K562 (cell line): ENCODE measurements at regions not wholly inside any gene's neighbourhood (a gene's known extent, or its start where the extent isn't known, plus 50 kb on each side); places are given as distances from the start of the nearest gene placed in this dataset.

Experiments
- ATAC-seq: fragments of 200-7000 bp; cut with Tn5 transposase; 3 replicates; pipeline ENCODE4 v1.9.1; 2020; ENCODE audit warnings: moderate library complexity
- BruUV-seq: library from RNA; stranded (reverse); fragments of 400-500 nt; replicated peaks from 2 replicates; lab custom pipeline; 2021; lab: Mats Ljungman, UMichigan
- CTCF ChIA-PET: fragments of 300-600 bp; formaldehyde crosslinking; extraction: SDS; loops from one replicate; lab custom pipeline; 2021; ENCODE audit warnings: low intra/inter-chr PET ratio; lab: Yijun Ruan, JAX
- POLR2A ChIA-PET: fragments of 300-600, 350-650 bp; sonication (Branson Sonifier 250); formaldehyde crosslinking; extraction: SDS; loops from one replicate; lab custom pipeline; 2021; ENCODE audit warnings: antibody characterized with exemption, inconsistent platforms; lab: Yijun Ruan, JAX
- DNase-seq, 4 experiments: peaks; one replicate each; pipeline versions ENCODE4 v3.0.0 to v3.0.0-alpha.2; 2011 to 2018; ENCODE audit warnings: low spot score in 3 of 4, mixed read lengths in 3 of 4; ENCODE audit errors: extremely low read depth in 1 of 4
- FAIRE-seq: peaks from 2 replicates; lab custom pipeline; 2011; peaks lifted over from hg19 to GRCh38; lab: Jason Lieb, UNC
- H2AFZ ChIP-seq: 2 replicates; pipeline ENCODE4 v1.6.0; 2011; ENCODE audit warnings: low read depth, low read length, control low read depth, inconsistent platforms
- H3K27ac ChIP-seq: fragments of 200-600 bp; 3 replicates; pipeline ENCODE4 v1.8.0; 2011; ENCODE audit warnings: low read depth, mild to moderate bottlenecking, control low read depth, inconsistent platforms, low read length, moderate library complexity, mixed read lengths; ENCODE audit errors: extremely low read depth
- H3K27me3 ChIP-seq, 2 experiments: fragments of 300-600 bp in 1 of 2; 2 replicates in 1 of 2; 3 replicates in 1 of 2; pipeline versions ENCODE4 v1.6.0 to v1.8.0; 2011; ENCODE audit warnings: inconsistent platforms in 2 of 2, low read length in 2 of 2, mild to moderate bottlenecking in 1 of 2, mixed read lengths in 1 of 2, moderate library complexity in 1 of 2; ENCODE audit not compliant: control insufficient read depth in 2 of 2, insufficient read depth in 2 of 2
- H3K36me3 ChIP-seq: fragments of 300-600 bp; 3 replicates; pipeline ENCODE4 v1.8.0; 2011; ENCODE audit warnings: mild to moderate bottlenecking, low read length, inconsistent platforms; ENCODE audit not compliant: control insufficient read depth, insufficient read depth
- H3K4me1 ChIP-seq, 2 experiments: fragments of 200-600 bp in 1 of 2; replicated peaks in 1 of 2; 2 replicates in 1 of 2; 3 replicates in 1 of 2; pipeline versions ENCODE4 v1.5.1 to v1.8.0; 2011; ENCODE audit warnings: inconsistent platforms in 2 of 2, low read length in 2 of 2, mild to moderate bottlenecking in 1 of 2, mixed read lengths in 1 of 2, moderate library complexity in 1 of 2; ENCODE audit not compliant: control insufficient read depth in 2 of 2, insufficient read depth in 2 of 2
- H3K4me2 ChIP-seq: 2 replicates; pipeline ENCODE4 v1.6.1; 2011; ENCODE audit warnings: low read length, control low read depth, inconsistent platforms, mixed read lengths; ENCODE audit not compliant: insufficient read depth
- H3K4me3 ChIP-seq: fragments of 200-600 bp; sonication (generic), shearing (Covaris generic); 2 replicates; pipeline ENCODE4 v1.5.1; 2016; ENCODE audit warnings: control low read depth, inconsistent platforms
- H3K79me2 ChIP-seq: fragments of 200-600 bp; 3 replicates; pipeline ENCODE4 v1.8.0; 2011; ENCODE audit warnings: low read length, inconsistent platforms; ENCODE audit not compliant: control insufficient read depth, insufficient read depth
- H3K9ac ChIP-seq, 2 experiments: 2 replicates each; pipeline versions ENCODE4 v1.6.0 to v1.6.1; 2011; ENCODE audit warnings: low read depth in 2 of 2, low read length in 2 of 2, control low read depth in 1 of 2, inconsistent platforms in 1 of 2, mild to moderate bottlenecking in 1 of 2, mixed read lengths in 1 of 2; ENCODE audit not compliant: insufficient read depth in 1 of 2
- H3K9me1 ChIP-seq: one replicate; pipeline ENCODE4 v1.6.0; 2011; ENCODE audit warnings: inconsistent platforms, mild to moderate bottlenecking, low read length, moderate library complexity; ENCODE audit not compliant: control insufficient read depth, insufficient read depth
- H3K9me3 ChIP-seq: replicated peaks from 2 replicates; pipeline ENCODE4 v1.5.1; 2011; ENCODE audit warnings: low read depth, low read length, inconsistent platforms; ENCODE audit not compliant: control insufficient read depth, insufficient read depth
- H4K20me1 ChIP-seq: replicated peaks from 2 replicates; pipeline ENCODE4 v1.6.1; 2011; ENCODE audit warnings: low read length, inconsistent platforms, mixed read lengths; ENCODE audit not compliant: control insufficient read depth, insufficient read depth
- ARID2 ChIP-seq: fragments of 450-650 bp; IDR thresholded peaks from 2 replicates; pipeline ENCODE4 v1.6.1; 2017; ENCODE audit warnings: antibody characterized with exemption, mild to moderate bottlenecking
- ATF6 ChIP-seq: sonication (generic); formaldehyde crosslinking; IDR thresholded peaks from 2 replicates; pipeline ENCODE4 v1.4.0; 2020; ENCODE audit warnings: mild to moderate bottlenecking, missing genetic modification reagents
- CREB1 ChIP-seq, 2 experiments: sonication (generic) in 1 of 2; formaldehyde crosslinking in 1 of 2; IDR thresholded peaks; 2 replicates each; pipeline versions ENCODE4 v1.6.1 to v1.8.0; 2012 to 2022; ENCODE audit warnings: inconsistent platforms in 1 of 2, mild to moderate bottlenecking in 1 of 2, missing genetic modification reagents in 1 of 2, moderate library complexity in 1 of 2
- CTCF ChIP-seq, 3 experiments: IDR thresholded peaks in 2 of 3; conservative IDR thresholded peaks in 1 of 3; 2 replicates each; pipeline ENCODE4 v1.5.1; 2011 to 2012; ENCODE audit warnings: low read length in 3 of 3, mild to moderate bottlenecking in 3 of 3, control low read depth in 2 of 3, improper control_type of control experiment in 1 of 3, inconsistent platforms in 1 of 3, low read depth in 1 of 3, mixed read lengths in 1 of 3, moderate library complexity in 1 of 3; ENCODE audit not compliant: insufficient read depth in 2 of 3
- FOXM1 ChIP-seq, 2 experiments: fragments of 450-650 bp in 1 of 2; sonication (generic) in 1 of 2; formaldehyde crosslinking in 1 of 2; IDR thresholded peaks; 2 replicates each; pipeline versions ENCODE4 v1.6.1 to v1.9.0; 2017 to 2022; ENCODE audit warnings: low read depth in 2 of 2, mild to moderate bottlenecking in 2 of 2, missing genetic modification reagents in 1 of 2, moderate library complexity in 1 of 2
- PBX2 ChIP-seq, 2 experiments: IDR thresholded peaks in 1 of 2; conservative IDR thresholded peaks in 1 of 2; 2 replicates each; pipeline ENCODE4 v1.6.1; 2016; ENCODE audit warnings: low read depth in 2 of 2, mild to moderate bottlenecking in 1 of 2, missing compliant biosample characterization in 1 of 2, missing genetic modification characterization in 1 of 2, moderate library complexity in 1 of 2
- RAD21 ChIP-seq, 2 experiments: fragments of 250-450 bp in 1 of 2; fragments of 450-650 bp in 1 of 2; sonication (Bioruptor Pico) in 1 of 2; formaldehyde crosslinking in 1 of 2; IDR thresholded peaks in 1 of 2; conservative IDR thresholded peaks in 1 of 2; 2 replicates each; pipeline versions ENCODE4 v1.4.0 to v1.8.0; 2020 to 2022; ENCODE audit warnings: mild to moderate bottlenecking in 2 of 2, moderate library complexity in 1 of 2
- RB1 ChIP-seq: fragments of 450-650 bp; IDR thresholded peaks from 2 replicates; pipeline ENCODE4 v1.6.1; 2017; ENCODE audit warnings: low read depth, mild to moderate bottlenecking
- SNIP1 ChIP-seq: fragments of 450-650 bp; IDR thresholded peaks from 2 replicates; pipeline ENCODE4 v1.7.1; 2017; ENCODE audit warnings: low read depth, mild to moderate bottlenecking
- TCF3 ChIP-seq: sonication (generic); formaldehyde crosslinking; IDR thresholded peaks from 2 replicates; pipeline ENCODE4 v1.4.0; 2020; ENCODE audit warnings: mild to moderate bottlenecking, missing genetic modification reagents
- ZNF146 ChIP-seq: IDR thresholded peaks from one replicate; pipeline ENCODE4 v1.6.1; 2018; ENCODE audit warnings: missing compliant biosample characterization; ENCODE audit not compliant: unreplicated experiment
- WGBS: fragments of 100-300 bp; shearing (Covaris generic); methylation state at CpG from one replicate; pipeline ENCODE4 v1.1.6; 2016; ENCODE audit warnings: low coverage, mixed read lengths; ENCODE audit not compliant: insufficient coverage; ENCODE audit errors: missing lambda C conversion rate; 5-methylcytosine and 5-hydroxymethylcytosine counted together
- in situ Hi-C: fragments of 300-500 bp; cut with MboI; formaldehyde crosslinking; loops from 4 replicates; pipeline ENCODE4 v1.15.0; 2018; ENCODE audit warnings: inconsistent platforms, mixed read lengths
- intact Hi-C: fragments of 100-400 bp; cut with micrococcal nuclease; formaldehyde crosslinking; loops from 2 replicates; pipeline ENCODE4 v1.14.2; 2022

GRCh38 chr11:59266491-59266890, 53.8 kb upstream of the MPEG1 start:
- H3K27me3 ChIP-seq: no peaks in the 10 kb centered on the region; a peak in 1 of 5 replicates
- no peak for TF ChIP-seq ZNF146 (CRISPR knock-in tag)
- no peak for TF ChIP-seq CREB1 (IDR thresholded peaks at IDR 0.05)
- TF ChIP-seq CREB1 (CRISPR knock-in tag; IDR thresholded peaks at IDR 0.05): no peak
- TF ChIP-seq PBX2 (CRISPR knock-in tag; IDR thresholded peaks at IDR 0.05; ENCODE audit: low read depth): no peak
- TF ChIP-seq PBX2 (tag; conservative IDR thresholded peaks at IDR 0.05; ENCODE audit: low read depth): no peak
- TF ChIP-seq ATF6: no peak
- no peak for TF ChIP-seq CTCF (IDR thresholded peaks at IDR 0.05 in 2 of 3, conservative IDR thresholded peaks at IDR 0.05 in 1 of 3; ENCODE audit: insufficient read depth in 2 of 3, low read depth in 1 of 3, low read length in 3 of 3)
- TF ChIP-seq SNIP1: no peak
- TF ChIP-seq FOXM1 (IDR thresholded peaks at IDR 0.05; ENCODE audit: low read depth): no peak
- TF ChIP-seq FOXM1 (CRISPR knock-in tag; IDR thresholded peaks at IDR 0.05; ENCODE audit: low read depth): no peak
- TF ChIP-seq RB1: no peak
- TF ChIP-seq TCF3 (CRISPR knock-in tag): no peak
- no peak for TF ChIP-seq ARID2
- TF ChIP-seq RAD21 (CRISPR knock-in tag; conservative IDR thresholded peaks at IDR 0.05 in 1 of 2, IDR thresholded peaks at IDR 0.05 in 1 of 2): no peak
- TF ChIP-seq, all 486 proteins: peak for 0
- H3K4me3 ChIP-seq: no peak overlapping the region
- no peaks in the 10 kb centered on the region for H4K20me1 ChIP-seq
- H3K9ac ChIP-seq: no peak overlapping the region
- H3K36me3 ChIP-seq: no peaks in the 10 kb centered on the region
- no peaks in the 10 kb centered on the region for H3K9me1 ChIP-seq
- 0% methylated on average over 2 of the region's 4 CpGs for WGBS
- no peak overlapping the region for H3K27ac ChIP-seq
- intact Hi-C loops: no loop called here
- CTCF ChIA-PET: no interaction called here
- in situ Hi-C loops: no loop called here
- no peak overlapping the region for H3K4me2 ChIP-seq
- no peak overlapping the region for H2AFZ ChIP-seq
- no peak for DNase-seq
- BruUV-seq: no TSS peak
- no peak for ATAC-seq
- no peaks in the 10 kb centered on the region for H3K79me2 ChIP-seq
- POLR2A ChIA-PET: no interaction called here
- no peaks in the 10 kb centered on the region for H3K9me3 ChIP-seq
- no peak for FAIRE-seq
- H3K4me1 ChIP-seq: no peaks in the 10 kb centered on the region; a peak in 1 of 5 replicates
